ENCODE measurements at regions not wholly inside any gene's neighbourhood (a gene's known extent, or its start where the extent isn't known, plus 50 kb on each side); places are given as distances from the start of the nearest gene placed in this dataset.
A peak's percentile ranks its signal among the peaks of the same experiment; 100 is the strongest.

DNA sequence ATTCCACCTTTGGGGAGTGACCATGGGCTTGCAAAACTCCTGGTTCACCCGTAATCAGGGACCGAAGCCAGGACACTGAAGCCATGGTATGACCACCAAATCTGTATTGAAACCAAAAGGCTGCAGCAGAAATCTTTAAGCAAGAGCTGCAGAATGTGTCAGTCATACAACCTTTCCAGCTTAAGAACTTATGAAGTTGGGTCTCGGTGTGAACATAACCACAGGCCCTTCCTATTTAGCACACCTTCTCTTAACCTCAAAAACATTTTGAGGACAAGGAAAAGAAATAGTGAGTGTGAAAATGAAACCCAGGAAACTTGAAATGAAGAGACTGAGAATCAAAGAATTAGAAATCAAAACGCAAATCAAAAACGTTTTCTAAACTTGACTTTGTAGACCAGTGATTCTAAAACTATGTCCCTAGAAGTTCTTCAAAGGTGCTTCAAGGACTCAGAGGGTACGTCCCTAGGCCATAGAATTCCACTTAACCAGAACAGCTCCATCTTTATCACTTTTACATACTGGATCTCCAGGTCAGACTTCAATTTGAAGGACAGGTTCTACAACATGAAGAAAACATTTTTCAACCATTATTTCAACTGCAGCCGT lies 231.6 kb upstream of the GRIP1 start:
- DNase-seq (ENCODE audit: low spot score): no peak

GRCh38 chr12:66915306-66915904 lies 236.5 kb upstream of the GRIP1 start:
- no peak for DNase-seq (ENCODE audit: low spot score)

DNA sequence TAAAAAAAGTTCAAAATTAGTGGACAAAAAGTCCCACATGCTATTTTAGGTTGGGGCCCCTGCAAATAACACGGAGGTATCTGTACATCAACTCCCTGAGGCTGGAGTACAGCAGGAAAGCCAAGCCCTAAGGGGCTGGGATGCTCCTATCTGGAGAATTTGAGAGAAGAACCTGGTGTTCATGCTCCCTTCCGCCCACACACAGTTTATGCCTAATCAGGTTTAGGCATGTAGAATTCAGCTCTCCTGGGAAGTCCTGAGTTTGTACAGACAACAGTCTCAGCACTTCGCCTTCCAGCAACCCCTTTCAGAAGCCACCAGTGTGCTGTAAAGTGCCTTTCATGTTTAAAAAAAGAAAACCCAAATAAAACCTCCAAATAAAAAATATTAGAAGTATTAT lies 237.3 kb upstream of the GRIP1 start:
- DNase-seq (ENCODE audit: low spot score): no peak

GRCh38 chr12:66919466-66919865 lies 240.6 kb upstream of the GRIP1 start:
- DNase-seq (ENCODE audit: low spot score): no peak

GRCh38 chr12:66920205-66920604 lies 241.3 kb upstream of the GRIP1 start:
- DNase-seq (ENCODE audit: low spot score): no peak

GRCh38 chr12:66921151-66921550 lies 242.3 kb upstream of the GRIP1 start:
- DNase-seq (ENCODE audit: low spot score): no peak

DNA sequence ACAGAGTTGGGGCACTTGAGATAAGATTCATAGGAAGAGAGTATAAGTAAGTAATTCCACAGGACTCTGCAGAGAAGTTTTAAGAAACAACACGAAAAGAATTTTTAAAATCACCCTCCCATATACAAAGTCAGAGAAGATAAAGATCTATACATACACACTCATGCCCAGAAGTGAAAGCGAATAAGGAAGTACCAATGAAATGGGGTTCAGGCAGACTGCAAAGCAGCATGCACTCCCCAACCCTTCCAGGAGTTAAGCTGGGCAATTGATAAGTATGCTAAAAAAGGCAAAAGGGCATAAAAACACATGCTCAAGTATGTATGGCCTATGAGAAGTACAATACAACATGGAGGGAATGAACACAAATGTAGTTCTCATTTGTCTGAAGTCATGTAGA lies 246.2 kb upstream of the GRIP1 start:
- no peak for DNase-seq (ENCODE audit: low spot score)

- no peak for DNase-seq (ENCODE audit: low spot score)
Observed at GRCh38 chr12:66929121-66929520, 250.2 kb upstream of the GRIP1 start.

GRCh38 chr12:66931091-66931490 lies 252.2 kb upstream of the GRIP1 start:
- no peak for DNase-seq (ENCODE audit: low spot score)

- DNase-seq (ENCODE audit: low spot score): no peak
Observed at GRCh38 chr12:66932126-66932525, 253.2 kb upstream of the GRIP1 start.

DNA sequence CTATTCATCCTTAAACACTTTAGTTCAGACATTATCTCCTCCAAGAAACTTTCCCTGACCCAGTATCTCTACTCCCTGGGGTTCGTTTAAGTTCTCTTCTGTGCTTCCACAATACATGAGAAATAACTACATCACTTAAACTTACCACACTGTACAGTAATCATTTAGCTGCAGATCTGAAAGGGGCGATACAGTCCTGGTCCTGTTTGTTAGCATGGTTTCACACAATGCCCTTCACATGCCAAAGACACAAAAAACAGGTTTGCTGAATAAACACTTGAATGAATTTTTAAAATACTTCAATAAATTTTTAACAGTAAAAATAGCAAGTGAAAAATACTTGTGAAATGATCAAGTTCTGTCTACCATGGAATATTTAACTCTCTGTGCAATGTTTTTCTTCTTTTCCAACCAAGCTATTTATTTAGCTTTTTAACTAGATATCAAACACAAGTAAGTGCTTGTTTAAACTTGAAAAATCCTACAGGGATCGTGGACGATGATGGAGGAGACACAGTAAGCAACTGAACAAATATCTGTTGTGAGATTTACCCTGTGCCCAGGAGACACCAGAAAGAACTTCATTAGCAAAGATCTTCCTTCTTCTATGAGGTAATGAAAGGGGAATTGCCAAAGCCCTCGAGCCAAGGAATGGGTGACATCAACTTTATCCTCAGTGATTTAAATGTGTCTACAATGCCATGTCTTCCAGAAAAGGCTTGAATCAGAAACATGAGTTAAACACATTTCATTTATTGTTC lies 255.6 kb upstream of the GRIP1 start:
- DNase-seq (ENCODE audit: low spot score): no peak

DNA sequence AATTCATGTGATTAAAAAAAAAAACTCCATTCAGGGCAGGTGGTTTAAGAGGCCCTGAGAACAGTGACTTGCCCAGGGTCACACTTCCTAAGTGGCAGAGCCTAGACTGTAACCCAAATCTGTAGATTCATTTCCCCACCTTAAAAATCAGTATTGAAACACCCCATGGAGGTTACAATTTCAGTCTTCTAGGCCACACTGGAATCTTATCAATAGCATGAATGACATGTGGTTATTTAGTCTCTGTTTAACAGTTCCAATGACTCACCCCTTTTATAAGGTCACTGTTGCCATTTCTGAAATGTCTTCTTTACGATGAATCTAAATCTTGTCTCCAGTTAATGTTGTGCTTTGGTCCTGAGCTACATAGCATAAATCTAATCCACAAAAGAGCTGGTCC lies 262.3 kb upstream of the GRIP1 start:
- no peak for DNase-seq (ENCODE audit: low spot score)

- DNase-seq (ENCODE audit: low spot score): no peak
Observed at GRCh38 chr12:66942741-66943465, 264.0 kb upstream of the GRIP1 start.

DNA sequence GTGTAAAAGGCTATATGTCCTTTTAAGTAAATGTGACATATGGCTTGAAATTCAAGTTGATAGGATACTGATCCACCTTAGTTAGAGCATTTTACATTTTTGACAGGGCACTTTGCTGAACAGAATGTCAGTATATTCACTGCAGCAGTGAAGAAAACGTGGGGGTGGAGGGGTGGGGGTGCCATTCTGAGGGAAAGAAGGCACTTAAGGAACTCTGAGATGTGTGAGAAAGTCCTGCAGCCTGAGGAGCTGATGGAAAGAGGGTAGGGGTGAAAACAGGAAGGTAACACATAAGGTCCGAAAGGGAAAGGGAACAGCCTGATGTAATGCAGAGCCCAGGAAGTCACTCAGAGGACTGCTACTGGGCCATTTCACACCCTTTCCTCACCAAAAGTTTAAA lies 265.5 kb upstream of the GRIP1 start:
- DNase-seq (ENCODE audit: low spot score): no peak

DNA sequence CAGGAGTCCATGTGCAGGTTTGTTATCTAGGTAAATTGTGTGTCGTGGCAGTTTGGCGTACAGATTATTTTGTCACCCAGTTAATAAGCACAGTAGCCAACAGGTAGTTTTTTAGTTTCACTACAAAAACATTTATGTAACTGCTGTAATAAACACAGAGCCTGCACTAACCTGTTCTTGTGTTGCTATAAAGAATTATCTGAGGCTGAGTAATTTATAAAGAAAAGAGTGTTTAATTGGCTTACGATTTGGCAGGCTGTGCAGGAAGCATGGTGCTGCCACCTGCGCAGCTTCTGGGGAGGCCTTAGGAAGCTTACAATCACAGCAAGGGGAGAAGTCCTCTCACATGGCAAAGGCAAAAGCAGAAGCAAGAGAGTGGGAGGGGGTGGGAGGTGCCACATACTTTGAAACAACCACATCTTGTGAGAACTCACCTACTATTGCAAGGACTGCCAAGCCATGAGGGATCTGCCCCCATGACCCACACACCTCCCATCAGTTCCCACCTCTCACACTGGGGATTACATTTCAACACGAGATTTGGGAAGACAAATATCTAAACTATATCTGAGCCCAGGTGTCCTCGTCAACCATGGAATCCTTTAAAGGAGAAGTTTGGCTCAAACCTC lies 266.4 kb upstream of the GRIP1 start:
- DNase-seq (ENCODE audit: low spot score): no peak

GRCh38 chr12:66947119-66947518 lies 268.2 kb upstream of the GRIP1 start:
- peak; percentile 3 for DNase-seq (ENCODE audit: low spot score)

DNA sequence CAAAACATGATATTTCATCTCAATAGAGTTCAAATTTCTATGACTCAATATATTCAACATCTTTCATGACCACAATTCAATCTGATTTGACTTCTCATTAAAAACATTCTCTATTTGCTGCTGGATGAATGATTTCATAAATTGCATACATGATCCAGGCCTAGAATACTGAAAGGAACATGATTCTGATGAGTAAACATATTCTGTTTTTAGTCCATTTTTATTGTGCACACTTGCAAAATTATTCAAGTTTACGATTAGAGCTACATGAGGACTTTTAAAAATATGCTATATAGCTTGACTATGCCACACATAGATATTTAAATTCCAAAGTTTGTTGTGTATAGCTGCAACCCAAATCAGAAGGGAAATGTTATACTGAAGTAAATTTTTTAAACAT lies 273.8 kb upstream of the GRIP1 start:
- no peak for DNase-seq (ENCODE audit: low spot score)

- no peak for DNase-seq (ENCODE audit: low spot score)
Observed at GRCh38 chr12:66956300-66956699, 277.4 kb upstream of the GRIP1 start.

GRCh38 chr12:66959276-66959675 lies 280.4 kb upstream of the GRIP1 start:
- no peak for DNase-seq (ENCODE audit: low spot score)

- DNase-seq (ENCODE audit: low spot score): no peak
Observed at GRCh38 chr12:66960006-66960405, 281.1 kb upstream of the GRIP1 start.

GRCh38 chr12:66960704-66961690 lies 282.1 kb upstream of the GRIP1 start:
- no peak for DNase-seq (ENCODE audit: low spot score)

Measured in A172 (cell line).